ENCODE measurements at regions not wholly inside any gene's neighbourhood (a gene's known extent, or its start where the extent isn't known, plus 50 kb on each side); places are given as distances from the start of the nearest gene placed in this dataset.

DNA sequence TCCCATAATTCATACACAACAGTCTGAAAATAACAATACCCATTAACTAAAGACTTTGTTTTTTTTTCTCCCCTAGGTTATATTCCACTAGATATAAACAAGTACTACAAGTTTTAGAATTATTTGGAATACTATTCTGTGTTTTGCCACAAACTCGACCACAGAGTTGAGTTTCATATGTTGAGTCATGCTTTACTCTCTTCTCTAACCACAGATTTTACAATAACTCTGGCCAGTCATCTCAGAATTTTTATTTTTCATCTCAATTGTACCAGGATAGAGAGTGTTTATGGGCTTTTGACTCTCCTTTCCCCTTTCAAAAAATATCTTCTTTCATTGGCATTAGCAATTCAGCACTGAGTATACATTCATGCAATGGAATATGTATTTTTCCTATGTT is 348.7 kb upstream of the GALNT5 start:
- Histone ChIP-seq H2AFZ (ENCODE audit: low read length) (no peak overlapping the region), H3K79me2 (ENCODE audit: insufficient read depth, low read length) (no peaks in the 10 kb centered on the region), H3K4me3 (ENCODE audit: low read depth, low read length, poor library complexity, severe bottlenecking) (no peak overlapping the region), H3K36me3 (ENCODE audit: insufficient read depth, low read length) (no peaks in the 10 kb centered on the region), H3K27ac (ENCODE audit: low read depth, low read length, poor library complexity, severe bottlenecking) (no peak overlapping the region), H4K20me1 (ENCODE audit: insufficient read depth, low read length) (no peaks in the 10 kb centered on the region), H3K27me3 (ENCODE audit: insufficient read depth, low read length) (no peaks in the 10 kb centered on the region), H3K4me2 (ENCODE audit: low read length) (no peak overlapping the region), H3K9me2 (ENCODE audit: low read depth, low read length) (no peaks in the 10 kb centered on the region), H3K9ac (ENCODE audit: low read length) (no peak overlapping the region), H3K9me3 (ENCODE audit: low read length) (no peaks in the 10 kb centered on the region), H3F3A (ENCODE audit: insufficient read depth, low read length) (no peaks in the 10 kb centered on the region), H3K4me1 (ENCODE audit: insufficient read depth, low read length, severe bottlenecking) (no peaks in the 10 kb centered on the region)
- TF ChIP-seq, protein P1, sequence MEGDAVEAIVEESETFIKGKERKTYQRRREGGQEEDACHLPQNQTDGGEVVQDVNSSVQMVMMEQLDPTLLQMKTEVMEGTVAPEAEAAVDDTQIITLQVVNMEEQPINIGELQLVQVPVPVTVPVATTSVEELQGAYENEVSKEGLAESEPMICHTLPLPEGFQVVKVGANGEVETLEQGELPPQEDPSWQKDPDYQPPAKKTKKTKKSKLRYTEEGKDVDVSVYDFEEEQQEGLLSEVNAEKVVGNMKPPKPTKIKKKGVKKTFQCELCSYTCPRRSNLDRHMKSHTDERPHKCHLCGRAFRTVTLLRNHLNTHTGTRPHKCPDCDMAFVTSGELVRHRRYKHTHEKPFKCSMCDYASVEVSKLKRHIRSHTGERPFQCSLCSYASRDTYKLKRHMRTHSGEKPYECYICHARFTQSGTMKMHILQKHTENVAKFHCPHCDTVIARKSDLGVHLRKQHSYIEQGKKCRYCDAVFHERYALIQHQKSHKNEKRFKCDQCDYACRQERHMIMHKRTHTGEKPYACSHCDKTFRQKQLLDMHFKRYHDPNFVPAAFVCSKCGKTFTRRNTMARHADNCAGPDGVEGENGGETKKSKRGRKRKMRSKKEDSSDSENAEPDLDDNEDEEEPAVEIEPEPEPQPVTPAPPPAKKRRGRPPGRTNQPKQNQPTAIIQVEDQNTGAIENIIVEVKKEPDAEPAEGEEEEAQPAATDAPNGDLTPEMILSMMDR (IDR thresholded peaks at IDR 0.05; ENCODE audit: low read length): no peak
- TF ChIP-seq EZH2 (IDR thresholded peaks at IDR 0.05; ENCODE audit: borderline replicate concordance, low read length): no peak

DNA sequence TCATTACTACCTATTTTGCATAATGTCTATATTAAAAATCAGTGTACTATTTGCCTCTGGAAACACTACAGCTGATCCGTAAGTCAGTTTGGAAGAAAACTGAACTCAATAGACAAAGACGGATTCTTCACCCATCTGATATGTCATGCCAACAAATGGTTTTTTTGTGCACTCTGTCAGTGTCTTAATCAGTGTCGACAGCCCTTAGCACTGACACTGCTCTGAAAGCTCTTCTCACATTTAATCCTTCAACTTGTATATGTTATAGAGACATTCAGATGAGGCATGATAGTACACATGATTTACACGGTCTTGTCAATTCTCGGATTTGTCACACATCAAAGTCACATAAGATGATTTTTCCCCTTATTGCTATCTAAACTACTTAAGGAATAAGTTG is 347.5 kb upstream of the GALNT5 start:
- H3K27ac ChIP-seq (ENCODE audit: low read depth, low read length, poor library complexity, severe bottlenecking): no peak overlapping the region
- H3F3A ChIP-seq (ENCODE audit: insufficient read depth, low read length): no peaks in the 10 kb centered on the region
- no peaks in the 10 kb centered on the region for H3K36me3 ChIP-seq (ENCODE audit: insufficient read depth, low read length)

GRCh38 chr2:156915332-156915731 is 342.2 kb upstream of the GALNT5 start:
- Histone ChIP-seq H3K4me2 (ENCODE audit: low read length) (no peak overlapping the region), H2AFZ (ENCODE audit: low read length) (no peak overlapping the region), H3K79me2 (ENCODE audit: insufficient read depth, low read length) (no peaks in the 10 kb centered on the region), H3K36me3 (ENCODE audit: insufficient read depth, low read length) (no peaks in the 10 kb centered on the region), H3F3A (ENCODE audit: insufficient read depth, low read length) (no peaks in the 10 kb centered on the region), H4K20me1 (ENCODE audit: insufficient read depth, low read length) (no peaks in the 10 kb centered on the region), H3K4me3 (ENCODE audit: low read depth, low read length, poor library complexity, severe bottlenecking) (no peak overlapping the region), H3K4me1 (ENCODE audit: insufficient read depth, low read length, severe bottlenecking) (no peaks in the 10 kb centered on the region), H3K9ac (ENCODE audit: low read length) (no peak overlapping the region), H3K27me3 (ENCODE audit: insufficient read depth, low read length) (no peaks in the 10 kb centered on the region), H3K27ac (ENCODE audit: low read depth, low read length, poor library complexity, severe bottlenecking) (no peak overlapping the region), H3K9me2 (ENCODE audit: low read depth, low read length) (no peaks in the 10 kb centered on the region), H3K9me3 (ENCODE audit: low read length) (no peaks in the 10 kb centered on the region)
- no peak for TF ChIP-seq EZH2 (IDR thresholded peaks at IDR 0.05; ENCODE audit: borderline replicate concordance, low read length)
- TF ChIP-seq, protein P1 (IDR thresholded peaks at IDR 0.05; ENCODE audit: low read length): no peak

More for the DNA sequence above, 347.5 kb upstream of the GALNT5 start:
- no peaks in the 10 kb centered on the region for H3K27me3 ChIP-seq (ENCODE audit: insufficient read depth, low read length)
- H3K9me3 ChIP-seq (ENCODE audit: low read length): no peaks in the 10 kb centered on the region
- H3K4me1 ChIP-seq (ENCODE audit: insufficient read depth, low read length, severe bottlenecking): no peaks in the 10 kb centered on the region
- no peaks in the 10 kb centered on the region for H3K79me2 ChIP-seq (ENCODE audit: insufficient read depth, low read length)
- H3K9ac ChIP-seq (ENCODE audit: low read length): no peak overlapping the region
- H4K20me1 ChIP-seq (ENCODE audit: insufficient read depth, low read length): no peaks in the 10 kb centered on the region
- H3K9me2 ChIP-seq (ENCODE audit: low read depth, low read length): no peaks in the 10 kb centered on the region
- H2AFZ ChIP-seq (ENCODE audit: low read length): no peak overlapping the region
- TF ChIP-seq EZH2 (IDR thresholded peaks at IDR 0.05; ENCODE audit: borderline replicate concordance, low read length): no peak
- TF ChIP-seq, protein P1 (IDR thresholded peaks at IDR 0.05; ENCODE audit: low read length): no peak
- H3K4me3 ChIP-seq (ENCODE audit: low read depth, low read length, poor library complexity, severe bottlenecking): no peak overlapping the region
- no peak overlapping the region for H3K4me2 ChIP-seq (ENCODE audit: low read length)

Measured in OCI-LY1 (cell line).